SU-DHL-6 (cell line): ENCODE measurements at regions not wholly inside any gene's neighbourhood (a gene's known extent, or its start where the extent isn't known, plus 50 kb on each side); places are given as distances from the start of the nearest gene placed in this dataset.

Experiments used
- H2AFZ ChIP-seq: fragments of 200-600 bp; sonication (generic); 2 replicates; pipeline ENCODE4 v1.6.1; 2014; ENCODE audit warnings: low read depth, mild to moderate bottlenecking, moderate library complexity, mixed read lengths, antibody characterized with exemption, low read length; ENCODE audit not compliant: severe bottlenecking
- H3F3A ChIP-seq: fragments of 200-600 bp; shearing (Covaris generic); 2 replicates; pipeline ENCODE4 v1.6.0; 2016; ENCODE audit warnings: antibody characterized with exemption, mild to moderate bottlenecking; ENCODE audit not compliant: insufficient read depth
- H3K27ac ChIP-seq: fragments of 200-600 bp; sonication (generic); 2 replicates; pipeline ENCODE4 v1.5.1; 2016; ENCODE audit warnings: low read depth, mild to moderate bottlenecking, low read length, moderate library complexity, mixed read lengths
- H3K27me3 ChIP-seq: fragments of 200-600 bp; sonication (generic), shearing (Covaris generic); 2 replicates; pipeline ENCODE4 v1.6.0; 2014; ENCODE audit warnings: mild to moderate bottlenecking, low read length
- H3K36me3 ChIP-seq: fragments of 200-600 bp; sonication (generic); 2 replicates; pipeline ENCODE4 v1.6.1; 2014; ENCODE audit warnings: mild to moderate bottlenecking, low read length, mixed read lengths
- H3K4me2 ChIP-seq: fragments of 300-600, 200-600 bp; shearing (Covaris generic), sonication (generic); 2 replicates; pipeline ENCODE4 v1.6.0; 2014; ENCODE audit warnings: low read length, low read depth, mild to moderate bottlenecking; ENCODE audit not compliant: poor library complexity, severe bottlenecking
- H3K4me3 ChIP-seq: fragments of 200-600 bp; sonication (generic); 2 replicates; pipeline ENCODE4 v1.5.1; 2014; ENCODE audit warnings: antibody characterized with exemption, low read length, mild to moderate bottlenecking, mixed read lengths; ENCODE audit not compliant: insufficient read depth, poor library complexity, severe bottlenecking
- H3K79me2 ChIP-seq: fragments of 200-600 bp; sonication (generic); 2 replicates; pipeline ENCODE4 v1.6.1; 2014; ENCODE audit warnings: mild to moderate bottlenecking, low read length, moderate library complexity; ENCODE audit not compliant: insufficient read depth
- H3K9ac ChIP-seq: fragments of 200-600 bp; sonication (generic); 2 replicates; pipeline ENCODE4 v1.7.0; 2014; ENCODE audit warnings: mild to moderate bottlenecking, low read length
- H3K9me2 ChIP-seq: fragments of 200-600 bp; sonication (generic); replicated peaks from 2 replicates; pipeline ENCODE4 v1.6.1; 2014; ENCODE audit warnings: low read length; ENCODE audit not compliant: insufficient read depth
- H3K9me3 ChIP-seq: fragments of 200-600 bp; sonication (generic); 2 replicates; pipeline ENCODE4 v1.6.1; 2014; ENCODE audit warnings: low read length, mixed read lengths; ENCODE audit not compliant: insufficient read depth
- H4K20me1 ChIP-seq: fragments of 200-600 bp; sonication (generic); 2 replicates; pipeline ENCODE4 v1.6.1; 2014; ENCODE audit warnings: low read depth, mild to moderate bottlenecking, antibody characterized with exemption, low read length, moderate library complexity, mixed read lengths
- CTCF ChIP-seq: fragments of 200-600 bp; sonication (generic); IDR thresholded peaks from one replicate; pipeline ENCODE4 v1.5.1; 2017; ENCODE audit warnings: antibody characterized with exemption, mild to moderate bottlenecking, low read length, moderate library complexity; ENCODE audit not compliant: insufficient read depth, poor library complexity, severe bottlenecking
- EZH2phosphoT487 ChIP-seq: fragments of 200-600 bp; sonication (generic), shearing (Covaris generic); conservative IDR thresholded peaks from 2 replicates; pipeline ENCODE4 v1.6.1; 2018; ENCODE audit warnings: mild to moderate bottlenecking, antibody characterized with exemption, low read length, moderate library complexity, mixed read lengths

DNA sequence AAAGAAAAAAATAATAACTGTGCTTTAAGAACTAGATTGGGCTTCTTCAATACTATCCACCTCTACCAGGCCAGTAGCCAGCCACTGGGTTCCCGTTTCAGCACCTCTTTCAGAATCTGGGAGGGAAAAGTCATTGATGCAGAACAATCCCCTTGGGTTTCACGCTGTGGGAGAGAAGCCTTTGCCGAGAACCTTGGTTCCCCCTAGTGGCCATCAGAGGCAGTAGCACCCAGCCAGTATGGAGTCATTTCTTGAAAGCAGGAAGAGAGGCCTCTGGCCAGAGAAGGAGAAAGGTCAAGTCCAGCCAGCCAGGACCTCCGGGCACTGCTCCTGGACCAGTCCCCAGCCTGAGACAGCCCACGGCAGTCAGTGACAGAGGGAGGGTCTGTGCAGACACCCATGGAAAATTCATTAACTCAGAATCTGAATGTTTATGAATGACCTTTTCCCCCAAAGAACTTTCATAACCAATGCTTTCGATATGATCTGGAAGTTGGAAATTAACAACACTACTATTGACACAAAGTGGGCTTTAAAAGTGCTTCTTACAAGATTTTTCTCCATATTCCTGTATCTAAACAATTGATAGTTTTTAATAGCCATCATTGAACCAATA, 51.2 kb upstream of the CDH5 start:
- no peak overlapping the region for H2AFZ ChIP-seq
- no peak overlapping the region for H3K4me2 ChIP-seq
- TF ChIP-seq EZH2phosphoT487 (no peak), CTCF (peak; percentile 95)

GRCh38 chr16:66311306-66311705, 55.2 kb upstream of the CDH5 start:
- no peak overlapping the region for H3K27ac ChIP-seq
- H3K9me3 ChIP-seq: no peaks in the 10 kb centered on the region
- H4K20me1 ChIP-seq: no peaks in the 10 kb centered on the region
- TF ChIP-seq CTCF (no peak), EZH2phosphoT487 (no peak)
- no peaks in the 10 kb centered on the region for H3K79me2 ChIP-seq
- no peak overlapping the region for H3K9ac ChIP-seq
- H3K36me3 ChIP-seq: no peaks in the 10 kb centered on the region
- H3K9me2 ChIP-seq: no peaks in the 10 kb centered on the region
- H3K27me3 ChIP-seq: 0 out of 2 replicates have a peak, but pooled peaks cover 3% of the 10 kb centered on the region
- H2AFZ ChIP-seq: no peak overlapping the region
- no peak overlapping the region for H3K4me3 ChIP-seq
- no peak overlapping the region for H3K4me2 ChIP-seq
- no peaks in the 10 kb centered on the region for H3F3A ChIP-seq

More for the DNA sequence above, 51.2 kb upstream of the CDH5 start:
- Histone ChIP-seq H3F3A (no peaks in the 10 kb centered on the region), H3K9me2 (no peaks in the 10 kb centered on the region), H3K9ac (no peak overlapping the region), H3K79me2 (no peaks in the 10 kb centered on the region), H4K20me1 (no peaks in the 10 kb centered on the region), H3K36me3 (no peaks in the 10 kb centered on the region), H3K4me3 (no peak overlapping the region), H3K9me3 (no peaks in the 10 kb centered on the region), H3K27me3 (no peaks in the 10 kb centered on the region), H3K27ac (no peak overlapping the region)

- Histone ChIP-seq H3K79me2 (no peaks in the 10 kb centered on the region), H3K9ac (no peak overlapping the region), H4K20me1 (no peaks in the 10 kb centered on the region), H3K36me3 (no peaks in the 10 kb centered on the region), H3K27me3 (0 out of 2 replicates have a peak, but pooled peaks cover 3% of the 10 kb centered on the region), H3K9me3 (no peaks in the 10 kb centered on the region), H3K9me2 (no peaks in the 10 kb centered on the region), H3F3A (no peaks in the 10 kb centered on the region), H3K4me2 (no peak overlapping the region), H3K27ac (no peak overlapping the region), H3K4me3 (no peak overlapping the region), H2AFZ (no peak overlapping the region)
- TF ChIP-seq EZH2phosphoT487: no peak
- TF ChIP-seq CTCF: no peak
Measured at GRCh38 chr16:66309215-66309807, 57.2 kb upstream of the CDH5 start.
